ENCODE measurements at regions not wholly inside any gene's neighbourhood (a gene's known extent, or its start where the extent isn't known, plus 50 kb on each side); places are given as distances from the start of the nearest gene placed in this dataset.

DNA sequence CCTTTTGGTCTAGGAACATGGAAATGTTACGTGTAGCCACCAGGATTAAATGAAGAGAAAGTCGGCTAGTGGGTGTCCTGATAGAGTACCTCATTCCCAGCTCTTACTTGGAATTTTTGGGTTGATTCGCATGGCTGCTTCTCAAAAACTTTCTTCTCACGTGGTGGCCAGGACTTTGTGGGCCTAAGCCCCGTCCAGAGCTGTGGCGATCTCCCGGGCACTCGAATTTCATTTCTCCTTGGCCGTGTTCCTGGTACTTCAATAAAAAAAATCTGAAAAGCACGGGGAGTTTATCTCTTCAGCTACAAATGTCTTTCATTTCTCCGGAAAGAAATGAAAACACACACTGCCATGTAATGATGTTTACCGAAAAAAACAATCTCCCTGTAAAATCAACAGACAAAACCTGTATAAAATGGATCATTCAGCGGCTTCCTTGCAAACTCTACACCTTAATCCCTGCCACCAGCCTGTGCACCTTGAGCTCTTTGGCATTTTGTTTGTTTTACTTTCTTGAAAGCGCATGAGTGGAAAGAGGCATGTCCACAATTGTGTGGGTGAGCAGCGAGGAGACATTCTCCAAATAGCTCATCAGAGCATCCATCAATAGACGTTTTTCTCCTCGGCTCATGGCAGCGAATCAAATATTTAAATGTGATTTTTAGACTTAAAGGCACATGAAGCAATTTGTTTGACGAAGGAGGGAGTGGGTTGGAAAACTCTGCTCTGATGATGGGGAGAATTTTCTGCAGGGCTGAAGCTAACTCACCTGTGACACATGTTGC lies 173.1 kb downstream of the TFAP2C start:
- peak; percentile 50 for DNase-seq (ENCODE audit: low spot score)

DNA sequence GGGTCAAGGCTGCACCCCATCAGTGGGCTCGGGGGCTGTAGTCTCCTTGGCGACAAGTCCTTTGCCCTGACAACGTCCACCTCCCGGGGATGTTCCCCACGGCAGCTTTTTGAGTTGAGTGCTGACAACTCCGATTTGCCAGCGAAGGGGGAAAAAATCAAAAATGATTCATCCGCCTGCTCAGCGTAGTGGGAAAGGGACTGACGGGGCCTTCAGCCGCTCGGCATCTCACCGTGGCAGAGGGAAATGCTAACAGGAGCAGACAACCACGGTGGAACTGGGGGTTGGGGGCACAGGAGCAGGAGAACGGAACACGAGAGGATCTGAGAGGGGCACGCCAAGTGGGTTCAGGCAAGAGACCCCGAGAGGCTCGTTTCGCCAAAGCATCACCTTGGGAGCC lies 173.7 kb downstream of the TFAP2C start:
- no peak for DNase-seq (ENCODE audit: low spot score)

DNA sequence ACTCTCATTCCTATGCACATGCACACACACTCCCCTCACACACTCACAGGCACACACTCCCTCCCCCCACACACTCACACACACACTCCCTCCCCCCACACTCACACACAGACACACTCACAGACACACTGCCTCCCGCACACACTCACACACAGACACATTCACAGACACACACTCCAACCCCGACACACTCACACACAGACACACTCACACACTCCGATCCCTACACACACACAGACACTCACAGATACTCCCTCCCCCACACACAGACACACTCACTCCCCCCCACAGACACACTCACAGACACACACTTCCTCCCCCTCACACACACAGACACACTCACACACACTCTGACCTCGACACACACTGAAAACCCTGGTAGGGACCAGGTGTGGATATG lies 176.2 kb downstream of the TFAP2C start:
- DNase-seq (ENCODE audit: low spot score): no peak

GRCh38 chr20:56805966-56806365 lies 176.9 kb downstream of the TFAP2C start:
- DNase-seq (ENCODE audit: low spot score): no peak

GRCh38 chr20:56806952-56807517 lies 177.9 kb downstream of the TFAP2C start:
- DNase-seq (ENCODE audit: low spot score): no peak

GRCh38 chr20:56808117-56808725 lies 179.1 kb downstream of the TFAP2C start:
- no peak for DNase-seq (ENCODE audit: low spot score)

DNA sequence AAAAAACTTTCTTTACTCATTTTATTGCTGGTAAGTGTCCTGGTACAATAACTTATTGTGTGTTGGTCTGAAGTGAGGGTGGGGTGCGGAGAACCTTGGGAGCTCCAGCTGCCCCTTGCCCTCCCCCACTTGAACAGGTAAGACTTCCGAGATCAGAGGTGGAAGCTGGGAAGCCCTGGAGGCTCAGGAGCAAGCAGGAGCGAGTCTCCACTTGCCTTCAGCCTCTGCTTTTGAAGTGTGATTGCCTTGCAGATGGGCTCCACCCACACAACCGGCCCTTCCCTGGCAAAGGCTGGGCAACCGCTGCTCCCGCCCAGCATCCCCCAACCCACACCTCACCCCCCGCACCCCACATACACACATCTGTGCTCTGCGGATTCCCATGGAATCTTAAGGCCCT lies 179.6 kb downstream of the TFAP2C start:
- no peak for DNase-seq (ENCODE audit: low spot score)

- no peak for DNase-seq (ENCODE audit: low spot score)
Measured at GRCh38 chr20:56809668-56810067, 180.6 kb downstream of the TFAP2C start.

DNA sequence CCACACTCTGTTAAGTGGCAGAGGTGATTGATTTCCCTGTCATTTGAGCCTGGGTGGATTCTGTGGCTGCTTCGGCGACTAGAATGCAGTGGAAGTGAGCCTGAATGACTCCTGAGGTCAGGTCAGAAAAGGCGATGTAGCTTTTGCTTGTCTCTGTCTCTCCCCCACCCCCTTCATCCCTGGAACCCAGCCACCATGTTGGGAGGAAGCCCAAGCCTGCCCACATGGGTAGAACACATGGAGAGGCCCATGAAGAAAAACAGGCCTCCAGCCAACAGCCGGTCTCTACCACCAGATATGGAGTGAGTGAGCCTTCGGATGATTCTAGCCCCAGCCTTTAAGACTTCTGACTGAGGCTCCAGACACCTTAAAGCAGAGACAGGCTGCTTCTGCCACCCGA lies 181.0 kb downstream of the TFAP2C start:
- DNase-seq (ENCODE audit: low spot score): no peak

- DNase-seq (ENCODE audit: low spot score): no peak
Measured at GRCh38 chr20:56815796-56816195, 186.7 kb downstream of the TFAP2C start.

DNA sequence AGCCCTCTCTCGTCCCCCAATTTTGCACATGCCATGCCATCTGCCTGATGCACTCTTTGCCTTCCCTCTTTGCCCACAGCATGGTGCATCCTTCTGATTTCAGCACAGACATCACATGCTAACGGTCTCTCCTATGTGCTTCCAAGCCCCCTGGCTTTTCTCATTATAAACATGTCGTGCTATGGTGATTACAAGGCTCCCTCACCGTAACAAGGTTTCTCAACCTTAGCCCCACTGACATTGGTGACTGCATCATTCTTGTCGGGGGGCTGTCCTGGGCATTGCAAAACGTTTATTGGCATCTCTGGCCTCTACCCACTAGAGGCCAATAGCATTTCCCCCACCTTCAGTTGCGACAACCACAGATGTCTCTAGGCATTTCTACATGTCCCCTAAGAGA lies 187.2 kb downstream of the TFAP2C start:
- DNase-seq (ENCODE audit: low spot score): no peak

DNA sequence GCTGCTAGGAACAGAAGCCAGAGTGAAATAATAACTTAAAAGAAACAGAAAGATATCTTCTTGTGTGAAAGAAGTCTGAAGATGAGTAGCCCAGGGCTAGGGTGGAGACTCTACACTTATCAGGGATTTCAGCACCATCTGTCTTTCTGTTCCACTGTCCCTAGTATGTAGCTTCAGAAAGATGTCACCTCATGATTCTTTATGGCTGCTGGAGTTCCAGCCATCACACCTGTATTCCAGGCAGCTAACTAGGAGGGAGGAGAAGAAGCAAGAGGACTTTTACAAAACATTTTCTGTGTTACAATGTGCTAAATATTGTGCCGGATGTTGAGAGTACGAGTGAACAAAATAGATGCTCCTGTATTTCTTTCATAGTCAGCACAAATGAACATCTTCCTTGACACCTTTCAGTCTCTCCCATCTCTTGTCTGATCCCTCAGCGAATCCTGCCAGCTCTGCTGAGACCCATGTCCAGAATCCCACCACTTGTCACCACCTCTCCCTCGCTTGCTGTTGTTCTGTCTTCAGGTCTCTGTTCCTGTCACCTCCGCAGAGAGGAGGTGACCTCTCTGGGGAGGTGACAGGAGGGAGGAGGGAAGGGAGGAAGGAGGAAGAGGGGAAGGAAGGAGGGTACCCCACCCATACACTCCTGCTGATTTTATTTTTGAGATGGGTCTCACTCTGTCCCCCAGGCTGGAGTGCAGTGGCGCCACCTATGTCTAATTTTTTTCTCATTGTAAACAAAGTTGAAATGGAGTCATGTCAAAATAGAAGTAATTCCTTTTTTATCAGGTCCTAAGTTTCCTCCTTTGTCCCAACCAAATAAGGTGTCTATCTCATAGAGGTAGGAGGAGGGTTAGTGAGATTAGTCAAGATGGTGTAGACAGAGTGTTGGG lies 188.9 kb downstream of the TFAP2C start:
- DNase-seq (ENCODE audit: low spot score): no peak

DNA sequence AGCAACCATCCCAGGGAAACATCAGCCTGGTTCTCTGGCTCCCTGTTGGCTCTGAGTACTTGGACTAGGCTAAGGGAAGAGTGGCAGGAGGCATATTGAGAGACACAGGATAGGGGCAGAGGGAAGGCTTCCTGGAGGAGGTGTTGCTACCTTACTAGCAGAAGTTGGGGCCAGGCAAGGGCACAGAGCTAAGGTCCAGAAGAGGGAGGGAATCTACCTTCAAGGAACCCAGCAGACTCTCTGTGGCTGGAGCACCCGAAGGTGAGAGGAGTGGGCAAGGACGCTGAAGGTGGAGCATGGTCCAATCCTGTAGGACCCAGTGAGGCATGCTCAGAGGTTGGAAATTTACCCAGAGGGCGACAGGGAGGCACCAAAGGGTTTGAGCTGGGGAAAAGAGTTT lies 191.9 kb downstream of the TFAP2C start:
- no peak for DNase-seq (ENCODE audit: low spot score)

DNA sequence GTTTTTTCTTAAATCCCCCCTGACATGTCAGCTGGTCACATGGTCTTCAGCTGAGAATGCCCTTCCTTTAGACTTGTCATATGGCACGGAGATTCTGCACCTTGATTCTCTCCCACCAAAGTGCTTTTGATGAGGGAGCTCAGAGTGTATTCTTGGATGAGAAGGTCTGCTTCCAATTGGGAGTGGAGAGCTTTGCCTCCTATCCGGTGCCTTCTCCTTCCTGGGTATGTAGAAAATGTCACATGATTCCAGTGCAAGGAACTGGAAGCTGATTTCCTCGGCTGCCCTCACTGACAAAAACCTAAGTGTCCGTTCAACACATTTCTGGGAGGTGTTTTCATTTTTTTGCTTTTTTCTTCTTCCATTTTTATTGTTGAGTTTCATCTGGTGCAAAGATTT lies 197.2 kb downstream of the TFAP2C start:
- peak; percentile 65 for DNase-seq (ENCODE audit: low spot score)

GRCh38 chr20:56826705-56827665 lies 197.9 kb downstream of the TFAP2C start:
- peak; percentile 85 for DNase-seq (ENCODE audit: low spot score)

- DNase-seq (ENCODE audit: low spot score): peak; percentile 14
Measured at GRCh38 chr20:56827763-56828162, 198.7 kb downstream of the TFAP2C start.

DNA sequence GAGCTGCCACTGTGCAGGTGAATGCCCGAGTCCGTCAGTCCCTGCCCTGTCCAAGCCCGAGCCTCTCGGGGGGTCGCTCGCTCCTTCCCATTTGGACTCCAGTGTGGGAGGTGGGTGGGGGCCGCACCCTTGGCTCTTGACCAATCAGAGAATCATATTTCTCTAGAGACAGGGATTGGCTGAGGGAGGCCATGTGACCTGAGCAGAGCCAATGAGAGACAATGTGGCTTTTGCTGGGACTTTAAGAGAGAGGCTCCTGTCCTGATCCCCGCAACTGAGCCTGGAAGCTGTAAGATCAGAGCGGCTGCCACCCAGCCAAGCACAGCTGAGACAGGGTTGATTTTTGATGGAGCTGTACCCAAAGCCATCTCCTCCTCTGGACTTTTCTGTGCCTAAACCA lies 199.3 kb downstream of the TFAP2C start:
- peak; percentile 52 for DNase-seq (ENCODE audit: low spot score)

DNA sequence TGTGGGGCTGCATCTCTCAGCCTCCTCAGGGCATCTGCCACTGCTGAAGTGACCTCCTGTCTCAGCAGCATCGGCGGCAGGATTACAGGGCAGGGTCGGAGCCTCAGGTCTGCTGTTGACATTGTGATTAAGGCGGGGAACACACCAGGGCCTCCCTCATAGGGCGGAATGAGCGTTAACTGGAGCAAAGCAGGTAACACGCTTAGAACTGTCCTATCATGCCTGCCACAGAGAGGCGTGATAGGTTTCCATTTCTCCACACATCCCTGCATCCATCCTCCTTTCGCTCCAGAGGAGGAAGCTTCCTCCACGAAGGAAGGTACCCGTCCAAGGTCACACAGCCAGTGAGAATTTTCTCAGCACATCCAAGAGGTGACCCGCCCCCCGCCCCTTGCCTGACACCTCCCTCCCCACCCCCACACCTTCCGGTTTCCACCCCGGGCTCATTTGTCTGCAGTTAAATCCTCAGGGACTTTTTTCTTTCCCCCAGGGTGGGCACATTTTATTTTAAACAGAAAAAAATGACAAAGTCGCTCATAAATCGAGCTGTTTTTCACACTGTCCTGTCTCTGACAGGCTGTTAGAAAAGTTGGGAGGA lies 200.8 kb downstream of the TFAP2C start:
- no peak for DNase-seq (ENCODE audit: low spot score)

DNA sequence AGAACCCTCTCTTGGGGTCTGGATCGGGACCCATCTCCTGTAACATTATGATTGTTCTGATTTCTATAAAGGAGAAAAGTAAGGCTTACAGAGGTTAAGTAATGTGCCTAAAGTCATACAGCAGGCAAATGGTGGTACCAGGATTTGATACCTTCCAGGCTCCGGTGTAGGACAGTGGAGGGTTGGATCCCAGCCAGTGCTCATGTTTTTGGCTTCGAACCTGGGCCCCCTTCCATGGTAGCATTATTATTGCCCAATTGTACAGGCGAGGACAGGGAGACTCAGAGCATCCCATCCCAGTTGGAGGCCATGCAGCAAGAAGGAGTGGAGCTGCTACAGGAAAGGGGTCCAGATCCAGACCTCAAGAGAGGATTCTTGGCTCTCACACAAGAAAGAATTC lies 202.7 kb downstream of the TFAP2C start:
- no peak for DNase-seq (ENCODE audit: low spot score)

DNA sequence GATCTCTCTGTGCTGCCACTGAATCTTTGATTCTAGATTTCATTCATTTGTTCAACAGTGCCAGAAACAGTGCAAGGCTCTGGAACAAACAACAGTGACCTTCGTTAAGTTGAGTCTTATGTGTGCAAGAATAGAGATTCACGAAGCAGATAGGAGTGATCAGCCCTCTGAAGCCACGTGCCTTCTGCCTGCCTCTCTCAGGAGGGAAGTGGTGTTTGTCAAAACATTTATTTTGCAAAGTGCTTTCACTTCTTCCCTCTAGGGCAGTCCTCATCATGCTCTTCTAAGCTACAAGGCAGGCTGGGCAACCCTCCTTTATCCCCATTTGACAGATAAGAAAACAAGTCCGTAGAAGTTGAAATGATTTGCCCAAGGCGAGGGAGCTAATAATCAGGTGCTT lies 204.3 kb downstream of the TFAP2C start:
- DNase-seq (ENCODE audit: low spot score): no peak

All from AG08395 (cell line).